Gastrocnemius medialis (tissue), 4 donors: ENCODE measurements at regions not wholly inside any gene's neighbourhood (a gene's known extent, or its start where the extent isn't known, plus 50 kb on each side); places are given as distances from the start of the nearest gene placed in this dataset.

Experiments used
- ATAC-seq, 2 donors: fragments of 150-250 bp; one replicate each; pipeline ENCODE4 v1.9.1; 2016
- DNase-seq, 2 donors: peaks; one replicate each; pipeline ENCODE4 v3.0.0-alpha.2; 2019
- H3K27ac ChIP-seq, 4 donors: fragments of 200-600 bp; sonication (generic); 1 replicate in 1 of 4; 2 replicates in 3 of 4; pipeline ENCODE4 v1.5.1; 2016 to 2018; ENCODE audit warnings: mild to moderate bottlenecking in 2 of 4, moderate library complexity in 1 of 4
- H3K27me3 ChIP-seq, 3 donors: fragments of 200-600 bp; sonication (generic) in 2 of 3; 1 replicate in 1 of 3; 2 replicates in 2 of 3; pipeline versions ENCODE4 v1.5.1 to v1.6.0; 2016 to 2019; ENCODE audit warnings: mild to moderate bottlenecking in 1 of 3, moderate library complexity in 1 of 3
- H3K36me3 ChIP-seq, 2 donors: fragments of 200-600 bp; sonication (generic) in 1 of 2; one replicate each; pipeline ENCODE4 v1.5.1; 2017 to 2018
- H3K4me1 ChIP-seq, 2 donors: fragments of 200-600 bp; sonication (generic) in 1 of 2; one replicate each; pipeline ENCODE4 v1.5.1; 2016 to 2017; ENCODE audit warnings: mild to moderate bottlenecking in 2 of 2
- H3K4me3 ChIP-seq, 4 donors: fragments of 200-600 bp; sonication (generic) in 3 of 4; 1 replicate in 1 of 4; 2 replicates in 3 of 4; pipeline ENCODE4 v1.5.1; 2016 to 2019; ENCODE audit warnings: mild to moderate bottlenecking in 2 of 4
- H3K9me3 ChIP-seq, 3 donors: fragments of 200-600 bp; sonication (generic) in 2 of 3; 1 replicate in 1 of 3; 2 replicates in 2 of 3; pipeline ENCODE4 v1.5.1; 2016 to 2019
- CTCF ChIP-seq, 5 experiments: fragments of 450-650 bp in 3 of 5; fragments of 200-600 bp in 2 of 5; sonication (generic) in 2 of 5; IDR thresholded peaks in 4 of 5; conservative IDR thresholded peaks in 1 of 5; 1 replicate in 4 of 5; 2 replicates in 1 of 5; pipeline ENCODE4 v1.5.1; 2016 to 2019; ENCODE audit warnings: antibody characterized with exemption in 5 of 5, mild to moderate bottlenecking in 3 of 5, moderate library complexity in 3 of 5
- POLR2A ChIP-seq, 2 donors: fragments of 450-650 bp; IDR thresholded peaks; one replicate each; pipeline ENCODE4 v1.6.1; 2017; ENCODE audit warnings: antibody characterized with exemption in 2 of 2, mild to moderate bottlenecking in 2 of 2, moderate library complexity in 2 of 2
- in situ Hi-C, 4 donors: fragments of 200-750 bp; cut with MboI; loops; one replicate each; pipeline versions ENCODE4 v1.15.0 to v1.8.0; 2017; ENCODE audit warnings: low sequenced_read_pairs in 4 of 4
- intact Hi-C: fragments of 100-400 bp; cut with DNase I; formaldehyde crosslinking; loops from one replicate; pipeline ENCODE4 v1.15.1; 2023; ENCODE audit warnings: low total_unique reads

DNA sequence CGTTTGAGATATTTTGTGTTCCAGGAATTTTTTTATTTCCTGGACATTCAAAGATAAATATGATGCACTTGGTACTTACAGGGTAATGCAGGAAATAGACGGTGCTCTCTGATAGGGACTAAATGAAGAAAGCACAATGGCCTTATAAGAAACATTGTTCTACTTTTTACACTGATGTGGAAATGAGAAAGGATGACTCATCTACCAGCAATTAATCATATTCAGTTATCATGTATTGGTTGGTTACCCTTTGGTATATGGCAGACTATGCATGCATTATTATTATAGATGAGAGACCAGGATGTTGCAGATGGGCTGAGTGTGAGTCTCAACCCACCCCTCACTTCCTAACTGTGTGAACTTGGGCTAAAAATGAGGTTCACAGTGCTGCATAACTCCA lies 222.2 kb downstream of the FLRT2 start:
- in situ Hi-C loops: no loop called here
- intact Hi-C loops: no loop called here
- DNase-seq (no peak), ATAC-seq (no peak)
- no peak for TF ChIP-seq CTCF (IDR thresholded peaks at IDR 0.05 in 4 of 5, conservative IDR thresholded peaks at IDR 0.05 in 1 of 5)
- TF ChIP-seq POLR2A (IDR thresholded peaks at IDR 0.05): no peak
- Histone ChIP-seq H3K27me3 (no peaks in the 10 kb centered on the region), H3K9me3 (no peaks in the 10 kb centered on the region), H3K36me3 (no peaks in the 10 kb centered on the region), H3K27ac (no peak overlapping the region), H3K4me1 (no peaks in the 10 kb centered on the region), H3K4me3 (no peak overlapping the region)

DNA sequence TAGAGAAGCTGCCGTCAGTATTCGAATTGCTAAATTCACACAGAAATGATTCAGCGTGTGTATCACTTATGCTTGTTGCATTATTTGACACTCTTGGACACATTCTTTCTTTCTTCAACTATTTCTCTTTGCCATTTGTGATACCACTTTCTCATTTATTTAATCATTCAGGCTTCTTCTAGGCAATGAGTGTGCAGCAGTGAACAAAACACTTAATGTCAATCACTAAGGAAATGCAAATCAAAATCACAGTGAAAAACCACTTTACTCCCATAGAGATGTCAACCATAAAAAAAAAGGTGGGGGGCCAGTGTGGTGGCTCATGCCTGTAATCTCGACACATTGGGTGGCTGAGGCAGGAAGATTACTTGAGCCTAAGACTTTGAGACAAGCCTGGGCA lies 214.6 kb downstream of the FLRT2 start:
- intact Hi-C loops: no loop called here
- DNase-seq: no peak
- no peaks in the 10 kb centered on the region for H3K9me3 ChIP-seq
- in situ Hi-C loops: no loop called here
- TF ChIP-seq CTCF (IDR thresholded peaks at IDR 0.05 in 4 of 5, conservative IDR thresholded peaks at IDR 0.05 in 1 of 5) (no peak), POLR2A (IDR thresholded peaks at IDR 0.05) (no peak)
- ATAC-seq: no peak
- H3K4me3 ChIP-seq: no peak overlapping the region
- H3K27me3 ChIP-seq: no peaks in the 10 kb centered on the region
- no peaks in the 10 kb centered on the region for H3K4me1 ChIP-seq
- H3K27ac ChIP-seq: no peak overlapping the region
- no peaks in the 10 kb centered on the region for H3K36me3 ChIP-seq

DNA sequence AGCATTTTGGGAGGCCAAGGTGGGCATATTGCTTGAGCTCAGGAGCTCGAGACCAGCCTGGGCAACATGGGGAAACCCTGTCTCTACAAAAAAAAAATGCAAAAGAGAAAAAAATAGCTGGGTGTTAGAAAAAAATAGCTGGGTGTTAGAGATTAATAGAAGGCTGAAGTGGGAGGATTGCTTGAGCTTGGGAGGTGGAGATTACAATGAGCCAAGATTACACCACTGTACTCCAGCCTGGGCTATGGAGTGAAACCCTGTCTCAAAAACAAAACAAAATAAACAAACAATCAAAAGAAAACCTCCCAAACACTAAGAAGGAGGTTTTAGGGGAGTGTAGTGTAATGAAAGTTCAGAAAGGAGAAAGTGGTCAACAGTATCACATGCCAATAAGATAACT lies 202.1 kb downstream of the FLRT2 start:
- intact Hi-C loops: no loop called here
- H3K27ac ChIP-seq: no peak overlapping the region

GRCh38 chr14:85731186-85731585 lies 201.2 kb downstream of the FLRT2 start:
- Histone ChIP-seq H3K36me3 (no peaks in the 10 kb centered on the region), H3K4me1 (no peaks in the 10 kb centered on the region), H3K9me3 (no peaks in the 10 kb centered on the region), H3K4me3 (no peak overlapping the region), H3K27ac (no peak overlapping the region), H3K27me3 (no peaks in the 10 kb centered on the region)
- intact Hi-C loops: no loop called here
- peak; percentile 56 to 86 for ATAC-seq
- in situ Hi-C loops: no loop called here
- no peak for TF ChIP-seq POLR2A (IDR thresholded peaks at IDR 0.05)
- TF ChIP-seq CTCF (IDR thresholded peaks at IDR 0.05 in 4 of 5, conservative IDR thresholded peaks at IDR 0.05 in 1 of 5): no peak
- DNase-seq: peak in 1 of 2 donors; percentile 24

More for the DNA sequence above, 202.1 kb downstream of the FLRT2 start:
- Histone ChIP-seq H3K27me3 (no peaks in the 10 kb centered on the region), H3K4me3 (no peak overlapping the region), H3K36me3 (no peaks in the 10 kb centered on the region), H3K4me1 (no peaks in the 10 kb centered on the region), H3K9me3 (no peaks in the 10 kb centered on the region)
- no peak for DNase-seq
- ATAC-seq: no peak
- TF ChIP-seq POLR2A (IDR thresholded peaks at IDR 0.05) (no peak), CTCF (IDR thresholded peaks at IDR 0.05 in 4 of 5, conservative IDR thresholded peaks at IDR 0.05 in 1 of 5) (no peak)
- in situ Hi-C loops: no loop called here

GRCh38 chr14:85728476-85729065 lies 198.6 kb downstream of the FLRT2 start:
- ATAC-seq: no peak
- Histone ChIP-seq H3K4me3 (no peak overlapping the region), H3K27me3 (no peaks in the 10 kb centered on the region), H3K9me3 (no peaks in the 10 kb centered on the region), H3K27ac (no peak overlapping the region), H3K4me1 (no peaks in the 10 kb centered on the region), H3K36me3 (no peaks in the 10 kb centered on the region)
- intact Hi-C loops (no loop called here), in situ Hi-C loops (no loop called here)
- DNase-seq: no peak
- TF ChIP-seq CTCF (IDR thresholded peaks at IDR 0.05 in 4 of 5, conservative IDR thresholded peaks at IDR 0.05 in 1 of 5): no peak
- TF ChIP-seq POLR2A (IDR thresholded peaks at IDR 0.05): no peak
